ENCODE measurements at regions not wholly inside any gene's neighbourhood (a gene's known extent, or its start where the extent isn't known, plus 50 kb on each side); places are given as distances from the start of the nearest gene placed in this dataset.

DNA sequence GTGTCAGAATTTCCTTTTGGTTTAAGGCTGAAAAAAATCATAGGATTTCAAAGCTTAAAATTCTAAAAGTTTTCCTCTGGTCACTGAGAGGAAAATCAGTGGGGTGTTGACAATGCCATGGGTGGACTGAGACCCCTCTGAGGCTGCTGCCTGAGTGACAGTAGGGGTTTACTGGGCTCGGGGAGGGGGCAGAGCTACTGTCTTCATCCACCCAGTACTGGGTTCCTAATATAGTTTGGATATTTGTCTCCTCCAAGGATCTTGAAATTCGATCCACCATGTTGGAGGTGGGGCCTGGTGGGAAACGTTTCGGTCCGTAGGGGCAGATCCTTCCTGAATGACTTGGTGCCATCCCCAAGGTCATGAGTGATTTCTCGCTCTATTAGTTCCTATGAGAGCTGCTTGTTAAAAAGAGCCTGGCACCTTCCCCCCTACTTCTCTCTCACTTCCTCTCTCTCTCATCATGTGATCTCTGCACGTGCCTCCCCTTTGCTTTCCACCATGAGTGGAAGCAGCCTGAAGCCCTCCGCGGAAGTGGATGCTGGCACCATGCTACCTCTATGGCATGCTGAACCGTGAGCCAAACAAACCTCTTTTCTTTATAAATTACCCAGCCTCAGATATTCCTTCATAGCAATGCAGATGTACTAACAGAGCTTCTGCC, 72.3 kb downstream of the MAP10 start:
- H3K27me3 Mint-ChIP-seq (ENCODE audit: insufficient read depth, unreplicated experiment) = no peaks in the 10 kb centered on the region
- H3K4me1 ChIP-seq = no peaks in the 10 kb centered on the region
- no peak overlapping the region for H3K4me3 Mint-ChIP-seq (ENCODE audit: unreplicated experiment)
- no peaks in the 10 kb centered on the region for H3K9me3 Mint-ChIP-seq (ENCODE audit: unreplicated experiment)
- TF ChIP-seq, protein P1, sequence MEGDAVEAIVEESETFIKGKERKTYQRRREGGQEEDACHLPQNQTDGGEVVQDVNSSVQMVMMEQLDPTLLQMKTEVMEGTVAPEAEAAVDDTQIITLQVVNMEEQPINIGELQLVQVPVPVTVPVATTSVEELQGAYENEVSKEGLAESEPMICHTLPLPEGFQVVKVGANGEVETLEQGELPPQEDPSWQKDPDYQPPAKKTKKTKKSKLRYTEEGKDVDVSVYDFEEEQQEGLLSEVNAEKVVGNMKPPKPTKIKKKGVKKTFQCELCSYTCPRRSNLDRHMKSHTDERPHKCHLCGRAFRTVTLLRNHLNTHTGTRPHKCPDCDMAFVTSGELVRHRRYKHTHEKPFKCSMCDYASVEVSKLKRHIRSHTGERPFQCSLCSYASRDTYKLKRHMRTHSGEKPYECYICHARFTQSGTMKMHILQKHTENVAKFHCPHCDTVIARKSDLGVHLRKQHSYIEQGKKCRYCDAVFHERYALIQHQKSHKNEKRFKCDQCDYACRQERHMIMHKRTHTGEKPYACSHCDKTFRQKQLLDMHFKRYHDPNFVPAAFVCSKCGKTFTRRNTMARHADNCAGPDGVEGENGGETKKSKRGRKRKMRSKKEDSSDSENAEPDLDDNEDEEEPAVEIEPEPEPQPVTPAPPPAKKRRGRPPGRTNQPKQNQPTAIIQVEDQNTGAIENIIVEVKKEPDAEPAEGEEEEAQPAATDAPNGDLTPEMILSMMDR (IDR thresholded peaks at IDR 0.05; ENCODE audit: insufficient read depth in 1 of 2, low read depth in 1 of 2, low read length in 1 of 2, severe bottlenecking in 1 of 2, unreplicated experiment in 1 of 2) = no peak
- DNase-seq = no peak
- ChIA-PET POLR2A (no interaction called here), CTCF (no interaction called here)
- H3K27me3 ChIP-seq (replicated peaks; ENCODE audit: control insufficient read depth, insufficient read depth, low read length) = no peaks in the 10 kb centered on the region
- no peak overlapping the region for H3K4me3 ChIP-seq (ENCODE audit: low read depth, low read length)
- BruUV-seq (replicated peaks) = no TSS peak
- H3K4me1 Mint-ChIP-seq (ENCODE audit: low read depth, unreplicated experiment) = no peaks in the 10 kb centered on the region
- no peaks in the 10 kb centered on the region for H3K36me3 ChIP-seq (ENCODE audit: control insufficient read depth, insufficient read depth, low read length)
- no peaks in the 10 kb centered on the region for H3K36me3 Mint-ChIP-seq (ENCODE audit: insufficient read depth, unreplicated experiment)
- H3K9me3 ChIP-seq = no peaks in the 10 kb centered on the region
- H3K27ac Mint-ChIP-seq (ENCODE audit: unreplicated experiment) = no peak overlapping the region
- intact Hi-C loops (cut with micrococcal nuclease; ENCODE audit: unreplicated experiment) = no loop called here

GRCh38 chr1:232878086-232878485, 72.3 kb upstream of the NTPCR start:
- CTCF ChIA-PET = no interaction called here
- BruUV-seq (replicated peaks) = no TSS peak
- H3K36me3 ChIP-seq (ENCODE audit: control insufficient read depth, insufficient read depth, low read length) = no peaks in the 10 kb centered on the region
- H3K4me3 ChIP-seq (ENCODE audit: low read depth, low read length) = no peak overlapping the region
- DNase-seq = no peak
- TF ChIP-seq, protein P1 (IDR thresholded peaks at IDR 0.05; ENCODE audit: insufficient read depth in 1 of 2, low read depth in 1 of 2, low read length in 1 of 2, severe bottlenecking in 1 of 2, unreplicated experiment in 1 of 2) = no peak
- intact Hi-C loops (cut with micrococcal nuclease; ENCODE audit: unreplicated experiment) = no loop called here
- Mint-ChIP-seq H3K36me3 (ENCODE audit: insufficient read depth, unreplicated experiment) (no peaks in the 10 kb centered on the region), H3K27me3 (ENCODE audit: insufficient read depth, unreplicated experiment) (no peaks in the 10 kb centered on the region), H3K4me3 (ENCODE audit: unreplicated experiment) (no peak overlapping the region), H3K9me3 (ENCODE audit: unreplicated experiment) (no peaks in the 10 kb centered on the region), H3K4me1 (ENCODE audit: low read depth, unreplicated experiment) (no peaks in the 10 kb centered on the region), H3K27ac (ENCODE audit: unreplicated experiment) (no peak overlapping the region)
- POLR2A ChIA-PET = no interaction called here
- no peaks in the 10 kb centered on the region for H3K4me1 ChIP-seq
- no peaks in the 10 kb centered on the region for H3K27me3 ChIP-seq (replicated peaks; ENCODE audit: control insufficient read depth, insufficient read depth, low read length)
- no peaks in the 10 kb centered on the region for H3K9me3 ChIP-seq

DNA sequence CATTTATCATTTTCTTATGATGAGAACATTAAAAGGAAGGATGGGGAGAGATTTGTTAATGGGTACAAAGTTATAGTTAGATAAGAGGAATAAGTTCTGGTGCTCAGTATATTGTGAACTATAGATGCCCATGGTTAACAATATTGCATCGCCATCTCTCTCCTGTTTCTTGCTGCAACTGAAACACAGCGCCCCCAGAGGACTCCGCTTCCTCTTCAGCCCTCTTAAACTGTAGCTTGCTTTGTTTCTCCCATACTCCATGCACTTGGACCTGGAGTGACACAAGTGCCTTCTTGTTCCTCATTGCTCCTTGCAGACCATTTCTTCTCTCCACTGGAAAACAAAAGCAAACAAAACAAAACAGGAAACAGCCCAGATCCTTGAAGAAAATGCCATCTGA, 70.1 kb upstream of the NTPCR start:
- TF ChIP-seq, protein P1 (IDR thresholded peaks at IDR 0.05; ENCODE audit: insufficient read depth in 1 of 2, low read depth in 1 of 2, low read length in 1 of 2, severe bottlenecking in 1 of 2, unreplicated experiment in 1 of 2) = peak; percentile 39 to 55
- H3K27me3 ChIP-seq (replicated peaks; ENCODE audit: control insufficient read depth, insufficient read depth, low read length) = no peaks in the 10 kb centered on the region
- H3K27me3 Mint-ChIP-seq (ENCODE audit: insufficient read depth, unreplicated experiment) = no peaks in the 10 kb centered on the region
- no TSS peak for BruUV-seq (replicated peaks)
- intact Hi-C loops (cut with micrococcal nuclease; ENCODE audit: unreplicated experiment) = loop anchor here (5.0 kb wide), 2 partner anchors 72 to 243 kb away; partner anchors contain the start of gene NTPCR
- H3K4me1 Mint-ChIP-seq (ENCODE audit: low read depth, unreplicated experiment) = no peaks in the 10 kb centered on the region
- CTCF ChIA-PET = interaction anchor here (1.0 kb wide), 3 partner anchors 8 to 220 kb away, joined by 4 read pairs; no protein-coding TSS in a partner anchor
- no peak overlapping the region for H3K4me3 ChIP-seq (ENCODE audit: low read depth, low read length)
- H3K36me3 ChIP-seq (ENCODE audit: control insufficient read depth, insufficient read depth, low read length) = no peaks in the 10 kb centered on the region
- POLR2A ChIA-PET = no interaction called here
- no peak overlapping the region for H3K4me3 Mint-ChIP-seq (ENCODE audit: unreplicated experiment)
- H3K36me3 Mint-ChIP-seq (ENCODE audit: insufficient read depth, unreplicated experiment) = no peaks in the 10 kb centered on the region
- no peaks in the 10 kb centered on the region for H3K9me3 Mint-ChIP-seq (ENCODE audit: unreplicated experiment)
- no peak overlapping the region for H3K27ac Mint-ChIP-seq (ENCODE audit: unreplicated experiment)
- H3K4me1 ChIP-seq = no peaks in the 10 kb centered on the region
- no peaks in the 10 kb centered on the region for H3K9me3 ChIP-seq
- peak in 1 of 2 experiments; percentile 46 for DNase-seq
